NB4 (cell line): ENCODE measurements at regions not wholly inside any gene's neighbourhood (a gene's known extent, or its start where the extent isn't known, plus 50 kb on each side); places are given as distances from the start of the nearest gene placed in this dataset.

Experiments
- CTCF ChIP-seq: IDR thresholded peaks from one replicate; pipeline ENCODE4 v1.5.1; 2012; ENCODE audit warnings: low read depth, low read length
- MAX ChIP-seq: IDR thresholded peaks from 2 replicates; pipeline ENCODE4 v1.6.1; 2011; ENCODE audit warnings: low read depth, low read length
- MYC ChIP-seq: IDR thresholded peaks from 2 replicates; pipeline ENCODE4 v1.6.1; 2011; ENCODE audit warnings: low read depth, low read length
- POLR2A ChIP-seq: IDR thresholded peaks from 2 replicates; pipeline ENCODE4 v1.6.1; 2011; ENCODE audit warnings: mild to moderate bottlenecking; ENCODE audit not compliant: insufficient read length; ENCODE audit errors: extremely low read depth

- no peak for TF ChIP-seq CTCF
- no peak for TF ChIP-seq MAX
- no peak for TF ChIP-seq MYC
- no peak for TF ChIP-seq POLR2A
These were observed 649.5 kb upstream of the ZNF804A start for GRCh38 chr2:183948861-183949260.
